Prostate gland (tissue), 2 donors: ENCODE measurements at regions not wholly inside any gene's neighbourhood (a gene's known extent, or its start where the extent isn't known, plus 50 kb on each side); places are given as distances from the start of the nearest gene placed in this dataset.

Experiments
- DNase-seq: peaks from one replicate; pipeline ENCODE4 v3.0.0-alpha.2; 2019; ENCODE audit warnings: low spot score
- H3K27ac ChIP-seq, 2 donors: fragments of 200-600 bp; sonication (generic); 2 replicates each; pipeline ENCODE4 v1.5.1; 2017 to 2019
- H3K27me3 ChIP-seq: fragments of 200-600 bp; sonication (generic); replicated peaks from 2 replicates; pipeline ENCODE4 v1.5.1; 2019; ENCODE audit not compliant: insufficient read depth
- H3K36me3 ChIP-seq, 2 donors: fragments of 200-600 bp; sonication (generic); 1 replicate in 1 of 2; 2 replicates in 1 of 2; pipeline versions ENCODE4 v1.5.1 to v1.8.1; 2017 to 2019
- H3K4me1 ChIP-seq: fragments of 200-600 bp; sonication (generic); replicated peaks from 2 replicates; pipeline ENCODE4 v1.5.1; 2019
- H3K4me3 ChIP-seq, 2 donors: fragments of 200-600 bp; sonication (generic); 2 replicates each; pipeline ENCODE4 v1.5.1; 2017 to 2019
- H3K9me3 ChIP-seq: fragments of 200-600 bp; sonication (generic); 2 replicates; pipeline ENCODE4 v1.5.1; 2017
- CTCF ChIP-seq, 4 experiments: fragments of 200-600 bp in 2 of 4; fragments of 450-650 bp in 2 of 4; sonication (generic) in 2 of 4; IDR thresholded peaks; 1 replicate in 3 of 4; 2 replicates in 1 of 4; pipeline ENCODE4 v1.5.1; 2016 to 2019; ENCODE audit warnings: antibody characterized with exemption in 4 of 4, mild to moderate bottlenecking in 2 of 4, moderate library complexity in 2 of 4
- POLR2A ChIP-seq: fragments of 450-650 bp; IDR thresholded peaks from one replicate; pipeline ENCODE4 v1.6.1; 2016; ENCODE audit warnings: antibody characterized with exemption, mild to moderate bottlenecking
- POLR2AphosphoS5 ChIP-seq: sonication (generic); formaldehyde crosslinking; IDR thresholded peaks from one replicate; pipeline ENCODE4 v1.6.1; 2017; ENCODE audit warnings: antibody characterized with exemption
- WGBS: methylation state at CpG from one replicate; pipeline ENCODE4 v1.1.5; 2018; 5-methylcytosine and 5-hydroxymethylcytosine counted together
- intact Hi-C: fragments of 100-400 bp; cut with DNase I; formaldehyde crosslinking; loops from one replicate; pipeline ENCODE4 v1.14.2; 2022

GRCh38 chr4:55249476-55249875 is 96.6 kb upstream of the SRD5A3 start:
- Histone ChIP-seq H3K4me3 (no peak overlapping the region), H3K9me3 (no peaks in the 10 kb centered on the region), H3K36me3 (no peaks in the 10 kb centered on the region), H3K27ac (no peak overlapping the region), H3K4me1 (no peaks in the 10 kb centered on the region), H3K27me3 (no peaks in the 10 kb centered on the region)
- TF ChIP-seq POLR2A (no peak), CTCF (IDR thresholded peaks at IDR 0.05) (no peak)
- DNase-seq: no peak
- WGBS: 71% methylated on average over 3 of the region's 3 CpGs
- intact Hi-C loops: no loop called here

- Histone ChIP-seq H3K4me1 (no peaks in the 10 kb centered on the region), H3K27me3 (no peaks in the 10 kb centered on the region), H3K27ac (no peak overlapping the region), H3K36me3 (no peaks in the 10 kb centered on the region), H3K9me3 (no peaks in the 10 kb centered on the region), H3K4me3 (no peak overlapping the region)
- intact Hi-C loops: no loop called here
- 56% methylated on average over 4 of the region's 4 CpGs for WGBS
- TF ChIP-seq POLR2AphosphoS5 (no peak), POLR2A (no peak), CTCF (IDR thresholded peaks at IDR 0.05) (no peak)
- no peak for DNase-seq
Observed at GRCh38 chr4:55251342-55251741, 94.7 kb upstream of the SRD5A3 start.

GRCh38 chr4:55251896-55252295 is 94.1 kb upstream of the SRD5A3 start:
- Histone ChIP-seq H3K27me3 (no peaks in the 10 kb centered on the region), H3K27ac (no peak overlapping the region), H3K4me3 (no peak overlapping the region), H3K9me3 (no peaks in the 10 kb centered on the region), H3K4me1 (no peaks in the 10 kb centered on the region), H3K36me3 (no peaks in the 10 kb centered on the region)
- intact Hi-C loops: no loop called here
- WGBS: 68% methylated on average over 5 of the region's 5 CpGs
- DNase-seq: no peak
- no peak for TF ChIP-seq POLR2AphosphoS5
- no peak for TF ChIP-seq CTCF (IDR thresholded peaks at IDR 0.05)
- TF ChIP-seq POLR2A: no peak

- intact Hi-C loops: no loop called here
- Histone ChIP-seq H3K36me3 (no peaks in the 10 kb centered on the region), H3K4me3 (no peak overlapping the region), H3K4me1 (no peaks in the 10 kb centered on the region), H3K27me3 (no peaks in the 10 kb centered on the region), H3K9me3 (no peaks in the 10 kb centered on the region), H3K27ac (no peak overlapping the region)
- WGBS: 87% methylated on average over 8 of the region's 8 CpGs
- no peak for DNase-seq
- no peak for TF ChIP-seq POLR2A
- TF ChIP-seq CTCF (IDR thresholded peaks at IDR 0.05): no peak
- no peak for TF ChIP-seq POLR2AphosphoS5
Observed at GRCh38 chr4:55253948-55254593, 92.0 kb upstream of the SRD5A3 start.

GRCh38 chr4:55255179-55255578 is 90.9 kb upstream of the SRD5A3 start:
- WGBS: 89% methylated on average over 1 of the region's 1 CpG
- no peak for DNase-seq
- Histone ChIP-seq H3K4me1 (no peaks in the 10 kb centered on the region), H3K27ac (no peak overlapping the region), H3K27me3 (no peaks in the 10 kb centered on the region), H3K36me3 (no peaks in the 10 kb centered on the region), H3K9me3 (no peaks in the 10 kb centered on the region), H3K4me3 (no peak overlapping the region)
- TF ChIP-seq POLR2A (no peak), CTCF (IDR thresholded peaks at IDR 0.05) (no peak), POLR2AphosphoS5 (no peak)
- intact Hi-C loops: no loop called here
